ENCODE measurements at regions not wholly inside any gene's neighbourhood (a gene's known extent, or its start where the extent isn't known, plus 50 kb on each side); places are given as distances from the start of the nearest gene placed in this dataset.

- TF ChIP-seq CTCF (IDR thresholded peaks at IDR 0.05): no peak
Measured at GRCh38 chr2:88857274-88857741, 165.8 kb downstream of the RPIA start.

- no peak for TF ChIP-seq CTCF (IDR thresholded peaks at IDR 0.05)
Measured at GRCh38 chr2:88857951-88858411, 166.5 kb downstream of the RPIA start.

- TF ChIP-seq CTCF (IDR thresholded peaks at IDR 0.05): no peak
Measured at GRCh38 chr2:88859461-88859860, 168.0 kb downstream of the RPIA start.

GRCh38 chr2:88860421-88861075, 169.1 kb downstream of the RPIA start:
- no peak for TF ChIP-seq CTCF (IDR thresholded peaks at IDR 0.05)

- TF ChIP-seq CTCF (IDR thresholded peaks at IDR 0.05): no peak
Measured at GRCh38 chr2:88865801-88866371, 174.4 kb downstream of the RPIA start.

- no peak for TF ChIP-seq CTCF (IDR thresholded peaks at IDR 0.05)
Measured at GRCh38 chr2:88866756-88867155, 175.3 kb downstream of the RPIA start.

- no peak for TF ChIP-seq CTCF (IDR thresholded peaks at IDR 0.05)
Measured at GRCh38 chr2:88868861-88869260, 177.4 kb downstream of the RPIA start.

All from LNCAP (cell line).